Colon (tissue), 2 donors: ENCODE measurements at regions not wholly inside any gene's neighbourhood (a gene's known extent, or its start where the extent isn't known, plus 50 kb on each side); places are given as distances from the start of the nearest gene placed in this dataset.
"Not testable (repeated sequence)": the region's sequence is repeated elsewhere in the genome, so short reads cannot be mapped to it uniquely, and the experiment has no call there.

Experiments
- FAIRE-seq: peaks from 2 replicates; lab custom pipeline; 2012; peaks lifted over from hg19 to GRCh38; lab: Jason Lieb, UNC
- donor health status: control.
- donor health status: control.

- FAIRE-seq, result not testable (repeated sequence)
Measured at GRCh38 chr15:24509714-24510113, 165.9 kb upstream of the NPAP1 start.

- FAIRE-seq, result not testable (repeated sequence)
Measured at GRCh38 chr15:24511598-24511997, 164.0 kb upstream of the NPAP1 start.

DNA sequence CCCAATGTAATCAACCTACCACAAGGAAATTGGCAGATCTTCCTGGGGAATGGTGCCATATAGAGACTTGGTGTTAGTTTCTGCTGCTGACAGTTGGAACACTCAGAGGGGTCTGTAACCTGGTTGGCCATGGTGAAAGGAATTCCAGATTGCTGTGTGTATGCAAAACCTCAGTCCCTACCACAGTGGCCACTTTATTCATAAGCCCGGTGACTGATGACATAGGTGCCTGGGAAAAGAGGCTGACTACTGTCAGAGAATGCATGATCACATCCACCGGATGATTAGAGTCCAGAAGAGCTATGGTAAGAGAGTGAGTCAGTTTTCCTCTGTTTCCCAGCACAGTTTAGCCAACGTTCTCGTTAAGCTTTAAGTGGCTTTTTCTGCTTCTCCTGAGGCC, 156.8 kb upstream of the NPAP1 start:
- not testable (repeated sequence) for FAIRE-seq

GRCh38 chr15:24531235-24531634, 144.3 kb upstream of the NPAP1 start:
- FAIRE-seq, result not testable (repeated sequence)

GRCh38 chr15:24534032-24534431, 141.5 kb upstream of the NPAP1 start:
- FAIRE-seq, result not testable (repeated sequence)

DNA sequence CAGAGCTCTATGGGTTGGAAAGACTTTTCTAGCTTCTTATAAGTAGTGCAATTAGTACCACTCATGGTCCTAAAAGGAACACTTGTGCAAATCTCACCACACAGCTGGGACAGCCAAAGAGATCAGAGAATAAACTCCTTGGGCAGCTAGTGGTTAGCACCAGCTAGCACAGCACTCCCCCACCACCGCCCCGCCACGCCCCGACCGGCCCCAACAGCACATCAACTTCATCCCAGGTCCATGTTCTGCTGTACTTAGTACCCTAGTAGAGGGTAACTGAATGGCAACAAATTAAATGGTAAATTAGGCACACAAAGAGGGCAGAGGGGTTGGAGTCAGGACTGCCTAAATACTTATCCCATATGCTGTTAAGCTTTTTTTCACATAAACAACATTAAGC, 118.3 kb upstream of the NPAP1 start:
- FAIRE-seq, result not testable (repeated sequence)

GRCh38 chr15:24607636-24608035, 67.9 kb upstream of the NPAP1 start:
- FAIRE-seq, result no peak

DNA sequence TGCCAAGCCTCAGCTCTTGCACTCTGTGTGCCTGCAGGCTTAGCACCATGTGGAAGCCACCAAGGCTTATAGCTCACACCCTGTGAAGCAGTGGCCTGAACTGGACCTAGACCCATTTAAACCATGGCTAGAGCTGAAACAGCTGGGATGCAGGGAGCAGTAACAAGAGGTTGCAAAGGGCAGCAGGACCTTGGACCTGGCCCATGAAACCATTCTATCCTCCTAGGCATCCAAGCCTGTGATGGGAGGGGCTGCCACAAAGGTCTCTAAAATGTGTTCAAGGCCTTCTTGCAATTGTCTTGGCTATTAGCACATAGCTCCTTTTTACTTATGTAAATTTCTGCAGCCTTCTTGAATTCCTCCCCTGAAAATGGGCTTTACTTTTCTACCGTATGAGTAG, 57.9 kb upstream of the NPAP1 start:
- no peak for FAIRE-seq

DNA sequence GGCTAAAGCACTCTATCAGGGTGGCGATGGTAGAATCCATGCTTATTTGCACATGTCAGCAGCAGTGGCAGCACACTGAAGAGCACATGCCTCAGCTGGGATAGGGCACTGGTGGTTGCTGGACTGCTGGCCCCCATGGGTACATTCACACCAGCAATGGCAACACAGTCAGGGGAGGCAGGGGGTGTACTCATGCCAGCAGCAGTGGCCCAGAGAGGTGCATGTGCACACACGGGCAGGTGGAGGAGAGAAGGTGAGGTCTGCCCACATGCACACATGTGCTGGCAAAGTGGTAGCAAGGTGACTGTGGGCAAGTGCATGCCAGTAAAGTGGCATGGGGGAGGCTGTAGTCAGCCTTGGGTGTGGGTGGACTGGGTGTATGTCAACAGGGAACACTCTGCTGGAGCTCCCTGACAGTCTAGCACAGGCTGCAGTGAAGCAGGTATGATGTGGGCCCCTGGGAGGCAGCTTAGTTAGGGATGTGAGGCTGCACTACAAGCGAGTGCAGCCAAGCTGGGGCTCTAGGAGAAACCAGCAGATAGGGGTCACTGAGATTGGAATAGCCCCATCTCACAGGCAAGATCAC, 53.9 kb upstream of the NPAP1 start:
- no peak for FAIRE-seq
